ENCODE measurements at regions not wholly inside any gene's neighbourhood (a gene's known extent, or its start where the extent isn't known, plus 50 kb on each side); places are given as distances from the start of the nearest gene placed in this dataset.

GRCh38 chr9:12212860-12213259 is 480.3 kb upstream of the TYRP1 start:
- no peaks in the 10 kb centered on the region for H3K27me3 ChIP-seq (ENCODE audit: control insufficient read depth, insufficient read depth, low read length)
- H2BK15ac ChIP-seq (ENCODE audit: low read depth, low read length), result no peak overlapping the region
- H3K14ac ChIP-seq (replicated peaks; ENCODE audit: low read depth, low read length), result no peak overlapping the region
- no peak overlapping the region for H2BK120ac ChIP-seq (ENCODE audit: low read depth, low read length)
- peaks cover 1% of the 10 kb centered on the region; the same call in 1 of the 2 replicates for H3K9me3 ChIP-seq (ENCODE audit: control insufficient read depth, insufficient read depth, low read length)
- H3K79me1 ChIP-seq (ENCODE audit: low read depth in 1 of 2, low read length in 2 of 2), result no peaks in the 10 kb centered on the region
- no peak overlapping the region for H3K4ac ChIP-seq (ENCODE audit: low read depth, low read length)
- dilution Hi-C loops (cut with HindIII; ENCODE audit: low sequenced_read_pairs, unreplicated experiment) (no loop called here), in situ Hi-C loops (cut with MboI; ENCODE audit: low sequenced_read_pairs) (no loop called here), intact Hi-C loops (cut with micrococcal nuclease) (no loop called here)
- no peak overlapping the region for H3K27ac ChIP-seq (ENCODE audit: insufficient read depth, low read length)
- POLR2A ChIA-PET (ENCODE audit: unreplicated experiment), result no interaction called here
- H2AK5ac ChIP-seq (ENCODE audit: low read depth, low read length), result no peak overlapping the region
- H3K4me1 ChIP-seq (ENCODE audit: control insufficient read depth, insufficient read depth, low read length), result no peaks in the 10 kb centered on the region
- H2BK20ac ChIP-seq (ENCODE audit: low read depth, low read length), result no peak overlapping the region
- CTCF ChIA-PET, result no interaction called here
- H3K23ac ChIP-seq (ENCODE audit: low read depth, low read length), result no peak overlapping the region
- TF ChIP-seq RFX5 (IDR thresholded peaks at IDR 0.05; ENCODE audit: low read depth, low read length) (no peak), POLR2A (IDR thresholded peaks at IDR 0.05; ENCODE audit: low read depth, low read length) (no peak), RAD21 (IDR thresholded peaks at IDR 0.05; ENCODE audit: low read length) (no peak), BHLHE40 (IDR thresholded peaks at IDR 0.05; ENCODE audit: low read depth, low read length) (no peak), USF2 (IDR thresholded peaks at IDR 0.05; ENCODE audit: low read depth, low read length) (no peak), NFE2L2 (IDR thresholded peaks at IDR 0.05; ENCODE audit: low read depth, low read length) (no peak), CEBPB (IDR thresholded peaks at IDR 0.05; ENCODE audit: low read depth, low read length) (no peak), MAZ (IDR thresholded peaks at IDR 0.05; ENCODE audit: borderline replicate concordance, low read depth, low read length) (no peak), MXI1 (IDR thresholded peaks at IDR 0.05; ENCODE audit: borderline replicate concordance, low read depth, low read length) (no peak)
- WGBS, 2 experiments (ENCODE audit: extremely low coverage in 2 of 2, insufficient read length in 1 of 2), result 50% methylated on average over 1 of the region's 3 CpGs; no CpG with 5 or more reads in 1 of the 2 experiments
- no peak overlapping the region for H4K91ac ChIP-seq (ENCODE audit: insufficient read depth, low read depth, low read length)
- no peak overlapping the region for H4K5ac ChIP-seq (ENCODE audit: low read depth, low read length)
- no TSS peak for BruUV-seq (replicated peaks)
- H3K56ac ChIP-seq (ENCODE audit: extremely low read depth, insufficient read depth, low read length), result no peak overlapping the region
- no peak overlapping the region for H3K9ac ChIP-seq (ENCODE audit: low read depth, low read length)
- DNase-seq (no peak), ATAC-seq (ENCODE audit: low read depth) (no peak)
- H3K18ac ChIP-seq (ENCODE audit: low read depth, low read length), result no peak overlapping the region
- no peak overlapping the region for H3K4me3 ChIP-seq (ENCODE audit: insufficient read depth, low read depth, low read length)
- H3K36me3 ChIP-seq (ENCODE audit: control insufficient read depth, insufficient read depth, low read length), result no peaks in the 10 kb centered on the region
- no peak overlapping the region for H3K4me2 ChIP-seq (ENCODE audit: low read depth, low read length)
- no peak overlapping the region for H2AK9ac ChIP-seq (replicated peaks; ENCODE audit: low read depth, low read length, poor library complexity)
- no peak overlapping the region for H4K8ac ChIP-seq (ENCODE audit: low read depth in 2 of 2, low read length in 2 of 2)
- no peaks in the 10 kb centered on the region for H4K20me1 ChIP-seq (ENCODE audit: insufficient read depth, low read length)
- H2BK5ac ChIP-seq (ENCODE audit: low read depth, low read length, poor library complexity, severe bottlenecking), result no peak overlapping the region
- no peaks in the 10 kb centered on the region for H3K9me1 ChIP-seq (ENCODE audit: insufficient read depth, low read length)
- no peak overlapping the region for H2AFZ ChIP-seq (replicated peaks; ENCODE audit: low read length, poor library complexity)

Data from IMR-90 (cell line).